ENCODE measurements at regions not wholly inside any gene's neighbourhood (a gene's known extent, or its start where the extent isn't known, plus 50 kb on each side); places are given as distances from the start of the nearest gene placed in this dataset.

- Histone ChIP-seq H3K4me2 (ENCODE audit: low read depth, low read length, poor library complexity, severe bottlenecking) (no peak overlapping the region), H3K79me2 (ENCODE audit: insufficient read depth, low read length) (no peaks in the 10 kb centered on the region), H3K9me3 (ENCODE audit: insufficient read depth, low read depth, low read length) (no peaks in the 10 kb centered on the region), H4K20me1 (ENCODE audit: insufficient read depth, low read length, poor library complexity, severe bottlenecking) (no peaks in the 10 kb centered on the region), H3K9me2 (replicated peaks; ENCODE audit: low read depth, low read length) (no peaks in the 10 kb centered on the region), H2AFZ (ENCODE audit: low read length) (no peak overlapping the region), H3K4me1 (ENCODE audit: insufficient read depth, low read length, poor library complexity, severe bottlenecking) (no peaks in the 10 kb centered on the region), H3K9ac (ENCODE audit: low read depth, low read length, poor library complexity, severe bottlenecking) (no peak overlapping the region), H3K27me3 (ENCODE audit: insufficient read depth, low read length, poor library complexity, severe bottlenecking) (no peaks in the 10 kb centered on the region), H3K4me3 (ENCODE audit: low read length, poor library complexity, severe bottlenecking) (no peak overlapping the region), H3K36me3 (ENCODE audit: insufficient read depth, low read length) (no peaks in the 10 kb centered on the region), H3F3A (ENCODE audit: low read depth) (no peaks in the 10 kb centered on the region)
- TF ChIP-seq EZH2phosphoT487 (IDR thresholded peaks at IDR 0.05; ENCODE audit: borderline replicate concordance): no peak
- TF ChIP-seq CTCF (conservative IDR thresholded peaks at IDR 0.05; ENCODE audit: low read length): no peak
Observed at GRCh38 chr10:3273966-3274365, 101.4 kb upstream of the PITRM1 start.

GRCh38 chr10:3272300-3272699 is 99.7 kb upstream of the PITRM1 start:
- no peaks in the 10 kb centered on the region for H3K9me3 ChIP-seq (ENCODE audit: insufficient read depth, low read depth, low read length)

DNA sequence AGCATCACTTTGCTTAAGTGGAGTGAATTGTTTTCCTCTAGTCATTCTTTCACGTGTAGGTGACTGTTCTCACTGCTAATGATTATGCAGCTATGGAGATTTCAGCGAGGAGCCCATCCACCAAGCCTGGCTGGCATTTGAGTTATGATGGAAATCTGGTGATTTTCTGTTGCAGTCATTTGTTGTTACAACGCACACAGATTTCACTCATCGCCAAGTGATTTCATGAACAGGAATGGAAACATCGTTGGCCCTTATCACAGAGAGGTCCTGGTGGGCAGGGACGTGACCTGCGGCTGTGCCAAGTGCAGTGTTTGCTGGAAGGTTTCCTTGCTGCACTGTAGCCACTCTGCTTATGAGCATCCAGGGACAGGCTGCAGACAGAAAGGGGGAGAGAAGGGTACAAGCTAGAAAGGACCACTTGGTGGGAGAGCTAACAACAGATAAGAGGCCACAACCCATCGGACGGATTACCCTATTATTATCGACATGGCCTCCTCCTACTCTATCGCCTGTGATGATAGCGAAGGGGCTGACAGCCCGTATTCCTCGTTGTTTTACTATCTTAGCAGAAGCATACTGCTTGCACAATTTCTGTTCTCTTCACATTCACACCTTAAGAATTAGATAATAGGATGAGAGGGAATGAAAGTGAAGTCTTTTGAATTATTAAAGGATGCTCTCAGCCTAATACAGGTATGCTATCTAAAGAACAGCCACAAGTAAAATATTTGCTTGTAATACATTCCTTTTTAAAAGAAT is 99.0 kb upstream of the PITRM1 start:
- no peaks in the 10 kb centered on the region for H3K4me1 ChIP-seq (ENCODE audit: insufficient read depth, low read length, poor library complexity, severe bottlenecking)
- H3K79me2 ChIP-seq (ENCODE audit: insufficient read depth, low read length): no peaks in the 10 kb centered on the region
- no peak for TF ChIP-seq CTCF (conservative IDR thresholded peaks at IDR 0.05; ENCODE audit: low read length)
- no peak for TF ChIP-seq EZH2phosphoT487 (IDR thresholded peaks at IDR 0.05; ENCODE audit: borderline replicate concordance)
- H3K9me3 ChIP-seq (ENCODE audit: insufficient read depth, low read depth, low read length): no peaks in the 10 kb centered on the region
- H3K36me3 ChIP-seq (ENCODE audit: insufficient read depth, low read length): no peaks in the 10 kb centered on the region
- no peak overlapping the region for H3K4me2 ChIP-seq (ENCODE audit: low read depth, low read length, poor library complexity, severe bottlenecking)
- no peaks in the 10 kb centered on the region for H3F3A ChIP-seq (ENCODE audit: low read depth)
- no peak overlapping the region for H3K4me3 ChIP-seq (ENCODE audit: low read length, poor library complexity, severe bottlenecking)
- no peak overlapping the region for H3K9ac ChIP-seq (ENCODE audit: low read depth, low read length, poor library complexity, severe bottlenecking)
- no peaks in the 10 kb centered on the region for H4K20me1 ChIP-seq (ENCODE audit: insufficient read depth, low read length, poor library complexity, severe bottlenecking)
- no peak overlapping the region for H2AFZ ChIP-seq (ENCODE audit: low read length)
- H3K9me2 ChIP-seq (replicated peaks; ENCODE audit: low read depth, low read length): no peaks in the 10 kb centered on the region
- no peaks in the 10 kb centered on the region for H3K27me3 ChIP-seq (ENCODE audit: insufficient read depth, low read length, poor library complexity, severe bottlenecking)

More at GRCh38 chr10:3272300-3272699, 99.7 kb upstream of the PITRM1 start:
- Histone ChIP-seq H2AFZ (ENCODE audit: low read length) (no peak overlapping the region), H3K79me2 (ENCODE audit: insufficient read depth, low read length) (no peaks in the 10 kb centered on the region), H3K36me3 (ENCODE audit: insufficient read depth, low read length) (no peaks in the 10 kb centered on the region), H3F3A (ENCODE audit: low read depth) (no peaks in the 10 kb centered on the region), H3K4me1 (ENCODE audit: insufficient read depth, low read length, poor library complexity, severe bottlenecking) (no peaks in the 10 kb centered on the region), H3K4me2 (ENCODE audit: low read depth, low read length, poor library complexity, severe bottlenecking) (no peak overlapping the region), H3K9ac (ENCODE audit: low read depth, low read length, poor library complexity, severe bottlenecking) (no peak overlapping the region), H4K20me1 (ENCODE audit: insufficient read depth, low read length, poor library complexity, severe bottlenecking) (no peaks in the 10 kb centered on the region), H3K9me2 (replicated peaks; ENCODE audit: low read depth, low read length) (no peaks in the 10 kb centered on the region), H3K4me3 (ENCODE audit: low read length, poor library complexity, severe bottlenecking) (no peak overlapping the region), H3K27me3 (ENCODE audit: insufficient read depth, low read length, poor library complexity, severe bottlenecking) (no peaks in the 10 kb centered on the region)
- no peak for TF ChIP-seq EZH2phosphoT487 (IDR thresholded peaks at IDR 0.05; ENCODE audit: borderline replicate concordance)
- TF ChIP-seq CTCF (conservative IDR thresholded peaks at IDR 0.05; ENCODE audit: low read length): no peak
